Jurkat, Clone E6-1 (cell line): ENCODE measurements at regions not wholly inside any gene's neighbourhood (a gene's known extent, or its start where the extent isn't known, plus 50 kb on each side); places are given as distances from the start of the nearest gene placed in this dataset.

Experiments
- DNase-seq: peaks from one replicate; pipeline ENCODE4 v3.0.0-alpha.2; 2011; ENCODE audit warnings: low read depth, low spot score
- H3K4me3 ChIP-seq: 2 replicates; pipeline ENCODE4 v1.5.1; 2011; ENCODE audit warnings: mild to moderate bottlenecking, low read length, control low read depth, moderate library complexity

DNA sequence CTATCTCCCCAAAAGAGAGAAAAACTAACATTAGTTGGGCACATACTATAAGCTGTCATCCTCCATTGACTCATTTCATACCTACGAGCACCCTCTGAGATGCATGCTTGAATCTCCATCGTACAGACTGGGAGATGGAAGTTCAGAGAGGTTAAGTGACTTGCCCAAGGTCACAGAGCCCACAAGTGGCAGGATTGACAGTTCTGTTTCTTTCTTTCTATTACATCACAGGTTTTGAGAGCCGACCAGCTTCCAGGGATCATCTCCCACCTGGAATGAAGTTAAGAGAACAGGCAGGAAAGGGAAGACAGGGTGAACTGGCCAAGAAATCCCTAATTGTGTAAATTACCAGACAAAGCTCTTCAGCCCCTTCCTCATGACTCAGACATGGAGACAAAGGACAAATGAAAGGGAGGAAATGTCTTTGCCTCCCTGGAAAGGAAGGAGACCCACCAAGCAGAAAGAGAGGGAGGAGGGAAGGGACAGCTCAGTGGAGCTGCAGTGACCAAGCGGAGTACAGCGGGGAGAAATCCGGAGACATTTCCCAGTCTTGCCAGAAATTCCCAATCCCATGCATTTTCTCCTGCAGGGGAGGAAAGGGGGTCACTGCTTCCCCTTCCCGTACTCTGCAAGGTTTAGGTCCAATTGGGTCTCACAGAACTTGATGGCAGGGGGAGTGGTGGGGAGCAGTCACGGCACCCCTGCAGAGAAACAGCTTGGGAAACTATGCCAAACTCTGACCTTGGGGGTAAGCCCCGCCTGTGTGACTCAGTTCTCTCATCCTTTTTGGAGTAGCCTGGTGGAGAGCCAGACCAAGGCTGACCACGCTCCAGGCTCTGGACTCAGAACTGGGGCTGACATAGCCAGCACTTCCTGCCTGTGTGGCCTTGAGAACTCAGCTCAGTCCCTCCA lies 154.3 kb downstream of the ANKRD60 start:
- no peak overlapping the region for H3K4me3 ChIP-seq
- no peak for DNase-seq

- no peak for DNase-seq
- H3K4me3 ChIP-seq, result no peak overlapping the region
Observed at GRCh38 chr20:58072695-58073671, 155.5 kb downstream of the ANKRD60 start.

GRCh38 chr20:58071991-58072390 lies 156.5 kb downstream of the ANKRD60 start:
- H3K4me3 ChIP-seq, result no peak overlapping the region
- no peak for DNase-seq

GRCh38 chr20:58071298-58071697 lies 157.2 kb downstream of the ANKRD60 start:
- no peak for DNase-seq
- no peak overlapping the region for H3K4me3 ChIP-seq

GRCh38 chr20:58070664-58071196 lies 157.7 kb downstream of the ANKRD60 start:
- no peak overlapping the region for H3K4me3 ChIP-seq
- no peak for DNase-seq

GRCh38 chr20:58069796-58070663 lies 158.4 kb downstream of the ANKRD60 start:
- no peak for DNase-seq
- no peak overlapping the region for H3K4me3 ChIP-seq

GRCh38 chr20:58069207-58069606 lies 159.2 kb downstream of the ANKRD60 start:
- no peak overlapping the region for H3K4me3 ChIP-seq
- no peak for DNase-seq

DNA sequence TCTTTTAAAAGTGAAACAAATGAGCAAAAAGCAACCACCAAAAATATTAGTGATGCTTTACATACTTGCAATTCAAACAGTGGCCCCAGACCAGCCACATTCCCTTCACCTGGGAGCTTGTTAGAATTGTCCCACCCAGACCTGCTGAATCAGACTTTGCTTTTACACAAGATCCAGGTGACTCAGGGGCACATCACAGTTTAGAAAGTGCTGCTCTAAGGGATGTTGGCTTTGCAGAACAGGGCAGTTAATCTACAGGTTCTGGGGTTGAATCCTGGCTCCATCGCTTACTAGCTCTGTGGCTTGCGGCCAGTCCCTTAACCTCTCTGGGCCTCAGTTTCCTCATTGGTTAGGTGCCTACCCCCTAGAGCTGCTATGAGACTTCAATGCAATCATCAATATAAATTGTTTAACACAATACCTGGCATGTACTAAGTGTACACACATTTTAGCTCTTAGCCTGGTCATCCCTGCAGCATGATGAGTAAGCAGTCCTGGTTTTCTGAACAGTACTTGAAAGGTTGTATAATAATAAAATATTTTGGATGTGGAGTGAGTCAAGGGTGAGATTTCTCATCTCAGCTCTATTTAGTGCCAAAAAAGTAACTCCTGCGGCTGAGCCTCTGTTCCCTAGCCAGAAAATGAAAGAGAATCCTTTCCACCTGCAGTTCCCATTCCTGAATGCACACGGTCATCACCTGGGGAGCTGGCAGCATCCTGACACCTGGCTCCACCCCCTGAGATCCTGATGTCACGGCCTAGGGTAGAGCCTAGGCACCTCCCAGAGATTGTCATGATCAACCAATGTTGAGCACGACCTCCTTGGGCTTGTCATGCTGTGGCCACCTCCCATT lies 162.7 kb downstream of the ANKRD60 start:
- no peak for DNase-seq
- no peak overlapping the region for H3K4me3 ChIP-seq

DNA sequence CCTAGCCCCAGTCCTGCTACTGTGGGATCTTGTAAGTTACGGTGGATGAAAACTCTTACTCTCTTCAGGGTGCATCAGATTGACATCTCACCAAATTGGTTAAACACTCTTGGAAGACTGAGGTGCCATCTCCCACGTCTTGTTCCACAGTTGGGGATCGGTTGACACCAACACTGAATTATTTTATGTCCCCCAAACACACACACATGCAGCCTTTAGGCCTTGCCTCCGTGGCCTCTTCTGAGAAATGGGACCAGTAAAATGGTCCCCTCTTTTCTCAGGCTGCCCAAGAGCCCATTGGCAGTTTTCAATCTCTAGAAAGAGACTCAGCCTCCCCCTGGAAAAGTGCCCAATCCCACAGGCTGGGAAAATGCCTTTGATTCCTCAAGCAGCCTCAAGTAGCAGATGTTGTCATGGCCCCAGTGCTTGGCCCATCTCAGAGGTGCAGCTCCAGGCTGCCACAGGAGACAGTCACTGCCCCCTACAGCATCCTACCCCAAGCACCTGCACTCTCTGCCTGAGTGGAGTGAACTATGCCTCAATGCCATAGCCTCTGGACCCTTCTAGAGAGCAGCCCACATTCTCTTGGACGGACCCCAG lies 163.9 kb downstream of the ANKRD60 start:
- H3K4me3 ChIP-seq, result no peak overlapping the region
- no peak for DNase-seq

- H3K4me3 ChIP-seq, result no peak overlapping the region
- no peak for DNase-seq
Observed at GRCh38 chr20:58059260-58059544, 169.3 kb downstream of the ANKRD60 start.

GRCh38 chr20:58058421-58059259 lies 169.8 kb downstream of the ANKRD60 start:
- H3K4me3 ChIP-seq, result no peak overlapping the region
- DNase-seq, result no peak

DNA sequence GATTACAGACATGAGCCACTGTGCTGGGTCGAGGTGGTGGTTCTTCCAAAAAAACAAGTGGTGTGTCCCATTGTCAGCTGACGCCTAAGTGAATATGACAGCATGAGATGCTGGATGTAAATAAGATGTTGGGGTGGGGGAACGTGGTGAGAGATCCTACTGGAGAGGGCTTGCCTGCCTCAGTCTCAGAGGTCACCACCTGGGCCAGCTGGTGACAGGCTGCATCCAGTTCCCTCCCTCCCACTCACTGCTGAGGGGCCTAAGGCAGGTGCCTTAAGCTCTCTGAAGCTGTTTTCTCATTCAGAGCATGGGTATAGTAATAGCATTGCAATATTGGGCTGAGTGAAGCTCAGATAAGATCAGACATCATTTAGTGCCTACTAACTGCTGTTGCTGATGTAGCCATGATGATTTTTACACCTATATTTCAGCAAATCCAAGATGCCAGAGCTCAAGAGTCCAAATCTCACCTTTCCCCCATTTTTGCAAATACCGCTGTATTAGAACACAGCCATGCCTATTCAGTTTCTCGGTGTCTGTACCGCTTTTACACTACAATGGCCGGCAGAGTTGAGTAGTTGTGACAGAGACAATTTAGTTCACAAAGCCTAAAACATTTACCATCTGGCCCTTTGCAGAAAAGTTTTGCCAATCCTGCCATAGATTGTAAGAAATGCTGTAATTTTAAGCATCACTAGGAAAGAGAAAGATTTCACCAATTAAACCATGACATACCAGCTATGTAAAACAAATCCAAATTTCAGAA lies 171.3 kb downstream of the ANKRD60 start:
- DNase-seq, result no peak
- H3K4me3 ChIP-seq, result no peak overlapping the region

DNA sequence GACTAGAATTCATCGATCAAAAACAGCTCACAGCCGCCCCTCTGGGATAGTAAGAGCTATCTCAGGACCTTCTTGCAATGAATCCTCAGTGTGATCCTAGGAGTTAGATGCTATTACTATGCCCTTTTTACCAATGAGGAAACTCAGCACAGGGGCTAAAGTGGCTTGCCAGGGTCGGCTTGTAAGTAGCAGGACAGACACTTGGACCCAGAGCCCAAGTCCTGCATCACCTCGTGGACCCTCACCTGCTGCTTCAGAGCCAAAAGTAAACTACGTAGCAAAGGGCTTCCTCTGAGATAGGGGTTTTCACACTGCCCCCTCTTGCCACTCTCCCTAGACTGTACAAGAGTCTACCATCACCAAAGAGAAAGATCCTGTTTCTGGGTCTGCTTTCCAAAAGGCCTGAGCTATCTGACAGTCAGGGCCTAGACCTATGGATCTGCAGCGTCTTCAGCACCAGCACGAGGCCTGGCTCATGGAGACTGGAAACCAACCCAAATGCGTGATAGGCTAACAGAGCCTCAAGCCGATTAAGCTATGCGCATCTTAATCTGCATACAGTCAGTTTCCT lies 172.3 kb downstream of the ANKRD60 start:
- H3K4me3 ChIP-seq, result no peak overlapping the region
- DNase-seq, result no peak

DNA sequence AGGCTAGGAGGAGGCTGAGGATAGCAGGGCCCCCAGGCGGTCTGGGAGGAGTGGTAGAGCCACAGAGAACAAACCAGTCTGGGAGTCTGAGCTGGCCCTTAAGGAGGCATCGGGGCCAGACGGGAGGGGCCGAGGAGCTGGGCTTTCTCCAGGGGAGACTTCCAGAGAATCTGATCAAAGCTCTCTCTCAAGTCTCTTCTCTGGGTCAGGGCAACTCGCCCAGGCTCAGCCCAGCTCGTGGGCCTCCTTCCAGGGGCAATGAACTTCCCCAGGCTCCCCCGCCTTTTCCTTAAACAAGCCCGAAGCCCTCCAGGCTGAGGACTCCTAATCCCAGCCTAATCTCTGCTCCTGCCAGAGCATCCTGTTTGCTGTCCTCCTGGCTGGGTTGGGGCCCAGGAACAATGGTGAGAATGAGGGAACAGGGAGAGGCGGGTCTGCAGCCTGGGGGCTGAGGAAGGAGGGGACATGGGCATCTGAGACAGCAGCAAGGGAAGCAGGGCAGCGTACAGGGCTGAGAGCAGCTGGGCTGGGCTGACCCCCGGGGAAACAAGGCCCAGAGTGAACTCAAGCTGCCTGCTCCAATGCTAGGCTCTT lies 173.6 kb downstream of the ANKRD60 start:
- no peak for DNase-seq
- no peak overlapping the region for H3K4me3 ChIP-seq

GRCh38 chr20:58054082-58054779 lies 174.2 kb downstream of the ANKRD60 start:
- DNase-seq, result no peak

More at GRCh38 chr20:58054082-58054779, 174.2 kb downstream of the ANKRD60 start:
- H3K4me3 ChIP-seq, result no peak overlapping the region
